GM19468 (cell line): ENCODE measurements at regions not wholly inside any gene's neighbourhood (a gene's known extent, or its start where the extent isn't known, plus 50 kb on each side); places are given as distances from the start of the nearest gene placed in this dataset.

ENCODE experiments used
- ATAC-seq: cut with Tn5 transposase; IDR thresholded peaks from one replicate; pipeline ENCODE4 v1.9.1; 2021; ENCODE audit warnings: mild to moderate bottlenecking, moderate library complexity, moderate number of reproducible peaks; ENCODE audit not compliant: unreplicated experiment; ENCODE audit errors: extremely low read depth

DNA sequence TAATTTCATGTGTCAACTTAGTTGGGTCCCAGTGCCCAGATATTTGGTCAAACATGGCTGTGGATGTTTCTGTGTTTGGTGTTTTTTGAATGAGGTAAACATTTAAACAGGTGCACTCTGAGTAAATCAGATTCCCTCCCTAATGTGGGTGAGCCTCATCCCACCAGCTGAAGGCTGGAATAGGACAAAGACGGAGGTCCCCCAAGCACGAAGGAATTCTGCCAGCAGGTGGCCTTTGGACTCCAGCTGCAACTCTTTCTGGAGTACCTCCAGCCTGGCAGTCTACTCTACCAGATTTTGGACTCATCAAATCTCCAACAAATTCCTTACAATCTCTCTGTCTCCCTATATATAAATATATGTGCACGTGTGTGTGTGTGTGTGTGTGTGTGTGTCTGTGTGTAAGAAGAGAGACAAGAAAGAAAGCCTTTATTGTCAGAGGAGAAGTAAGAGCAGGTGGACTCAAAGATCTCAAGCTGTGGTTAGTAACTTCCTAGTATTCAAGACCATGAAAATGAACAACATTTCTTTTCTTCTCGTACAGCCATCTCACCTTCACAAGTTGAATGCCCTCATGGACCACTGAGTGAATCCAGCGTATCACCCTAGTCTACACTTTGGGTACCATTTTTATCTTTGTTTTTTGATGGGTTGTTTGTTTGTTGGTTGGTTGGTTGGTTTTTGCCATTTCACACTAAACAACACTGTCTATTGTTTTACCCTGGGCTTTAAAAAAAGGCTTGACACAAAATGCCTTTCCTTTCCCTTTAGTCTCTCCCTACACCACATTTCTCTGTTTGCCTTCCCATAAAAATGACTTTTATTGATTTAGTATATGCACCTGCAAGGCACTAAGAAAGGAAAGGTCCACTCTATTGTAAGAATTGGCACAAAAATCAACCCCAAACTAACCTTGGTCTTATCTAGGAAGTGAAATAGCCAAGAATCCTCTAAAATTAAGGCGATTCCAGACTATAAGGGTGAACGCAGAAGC, 118.7 kb downstream of the TENT4A start:
- no peak for ATAC-seq

DNA sequence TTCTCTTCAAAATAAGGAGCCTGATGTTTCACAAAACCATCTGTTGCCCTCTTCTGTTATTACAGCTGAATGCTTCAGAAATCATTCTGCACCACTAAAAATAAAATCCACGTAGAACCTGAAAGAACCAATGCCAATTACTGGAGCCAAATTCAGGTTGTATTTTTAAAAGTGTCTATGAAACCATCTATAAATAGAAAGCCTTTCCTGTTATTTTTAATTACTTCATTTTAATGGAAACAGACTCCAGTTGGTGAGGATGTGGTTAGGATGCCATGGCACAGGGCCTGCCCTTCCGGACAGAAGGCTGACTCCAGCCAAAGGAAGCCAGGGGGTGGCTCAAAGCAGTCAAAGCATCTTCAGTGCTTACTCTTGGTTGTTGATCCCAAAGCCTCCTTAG, 119.8 kb downstream of the TENT4A start:
- no peak for ATAC-seq

DNA sequence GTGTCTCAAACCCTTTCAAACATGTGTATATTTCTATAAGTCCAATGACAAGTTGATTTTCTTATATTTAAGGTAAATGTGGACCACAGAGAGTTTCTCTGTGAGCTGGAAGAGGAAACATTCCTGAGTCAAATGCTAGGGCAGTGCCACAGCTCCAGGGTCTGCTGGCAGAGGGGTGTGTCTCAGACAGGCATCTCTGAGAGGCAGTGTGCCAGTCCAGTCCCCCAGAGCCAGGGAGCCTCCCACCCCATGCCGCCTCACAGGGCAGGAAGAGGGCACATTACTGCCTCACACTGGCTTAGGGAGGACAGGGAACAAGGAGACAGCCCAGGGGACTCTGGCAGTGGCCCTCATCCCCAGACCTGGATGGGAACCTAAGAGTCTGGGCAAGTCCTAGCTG, 120.2 kb downstream of the TENT4A start:
- no peak for ATAC-seq

DNA sequence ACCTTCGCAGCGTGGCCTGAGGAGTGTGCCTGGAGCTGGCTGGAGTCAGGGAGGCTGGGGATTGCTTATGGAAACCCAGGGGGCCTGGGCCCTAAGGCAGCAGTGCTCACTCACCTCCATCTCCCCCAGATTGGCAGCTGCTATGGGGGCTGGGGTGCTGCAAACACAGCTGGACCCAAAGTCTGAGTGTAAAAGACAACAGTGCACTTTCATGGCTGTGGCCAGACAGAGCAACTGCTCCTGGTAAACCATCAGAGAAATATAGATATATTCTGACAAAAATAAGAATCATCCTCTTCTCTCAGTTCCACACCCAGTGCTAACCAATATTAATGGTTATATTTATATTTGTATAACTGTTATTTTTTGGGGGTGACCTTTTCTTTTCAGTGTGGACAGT, 123.9 kb downstream of the TENT4A start:
- no peak for ATAC-seq

DNA sequence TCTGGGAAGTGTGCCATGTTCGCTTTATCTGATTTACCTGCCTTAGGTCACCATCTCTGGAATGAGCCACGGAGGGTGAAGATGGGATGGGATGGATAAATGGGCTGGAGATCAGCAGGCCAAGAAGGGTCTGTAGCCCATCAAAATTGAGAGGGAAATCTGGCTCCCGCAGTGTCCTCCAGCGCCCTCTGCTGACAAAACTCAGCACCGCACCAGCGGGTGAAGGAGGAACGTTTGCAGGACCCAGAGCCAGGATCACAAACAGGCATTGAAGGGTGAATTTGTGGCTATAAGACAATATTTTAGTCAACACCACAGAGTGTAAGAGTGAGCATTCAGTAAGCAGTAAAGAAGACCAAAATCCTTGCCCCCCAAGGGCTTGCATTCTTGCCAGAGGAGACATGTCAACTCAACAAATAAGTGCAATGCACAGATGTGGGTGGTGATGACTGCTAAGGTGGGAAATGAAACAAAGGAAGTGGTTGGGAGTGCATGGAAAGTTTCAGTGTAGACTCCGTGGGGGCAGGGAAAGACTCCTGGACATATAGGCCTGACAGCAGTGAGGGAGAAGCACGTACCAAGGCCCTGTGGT, 124.4 kb downstream of the TENT4A start:
- ATAC-seq = no peak

DNA sequence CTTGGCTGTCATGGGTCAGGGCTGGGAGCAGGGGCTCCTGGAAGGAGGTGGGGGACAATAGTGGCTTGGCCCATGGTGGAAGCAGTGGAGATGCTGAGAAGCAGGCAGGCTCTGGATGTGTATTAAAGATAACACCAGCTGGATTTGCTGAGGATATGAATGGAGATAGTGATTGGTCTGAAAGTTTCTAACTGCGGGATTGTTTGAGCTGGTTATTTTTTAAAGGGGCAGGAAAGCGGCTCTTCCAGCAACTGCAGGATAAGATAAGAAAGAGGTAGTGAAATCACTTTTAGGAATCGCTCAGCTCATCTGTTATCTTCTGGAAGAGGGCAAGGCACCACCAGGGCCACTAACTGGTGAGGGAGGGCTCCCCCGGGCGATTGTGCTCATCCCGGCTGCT, 125.5 kb downstream of the TENT4A start:
- ATAC-seq = no peak

DNA sequence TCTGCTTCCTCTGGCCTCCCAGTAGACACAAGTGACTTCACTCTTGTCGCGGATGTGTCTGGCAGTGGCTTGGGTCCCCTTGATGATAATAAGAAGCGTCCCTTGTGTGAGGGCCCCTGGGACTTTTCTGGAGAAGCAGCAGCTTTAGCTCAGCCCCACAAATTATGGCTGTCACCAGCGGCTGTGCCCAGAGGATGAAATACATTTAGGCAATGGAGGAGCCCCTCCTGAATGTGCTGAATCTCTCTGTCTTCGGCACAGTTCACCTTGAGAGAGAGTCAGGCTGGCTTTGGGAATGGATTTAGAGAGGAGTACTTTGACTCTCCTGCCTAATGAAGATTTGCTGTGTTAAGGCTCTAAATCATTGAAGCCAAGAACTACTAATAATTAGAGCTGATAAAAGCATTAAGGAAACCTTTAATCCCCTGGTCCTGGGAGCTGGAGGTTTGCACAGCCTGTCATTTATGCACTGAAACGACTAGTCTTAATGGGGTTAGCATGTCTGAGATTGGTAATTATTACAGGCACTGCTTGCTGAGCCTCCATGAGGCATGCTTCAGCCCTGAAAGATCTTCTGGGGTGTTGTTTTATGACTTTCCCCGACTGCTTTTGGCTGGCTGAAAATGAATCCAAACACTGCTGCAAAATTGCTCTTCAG, 127.0 kb downstream of the TENT4A start:
- no peak for ATAC-seq

DNA sequence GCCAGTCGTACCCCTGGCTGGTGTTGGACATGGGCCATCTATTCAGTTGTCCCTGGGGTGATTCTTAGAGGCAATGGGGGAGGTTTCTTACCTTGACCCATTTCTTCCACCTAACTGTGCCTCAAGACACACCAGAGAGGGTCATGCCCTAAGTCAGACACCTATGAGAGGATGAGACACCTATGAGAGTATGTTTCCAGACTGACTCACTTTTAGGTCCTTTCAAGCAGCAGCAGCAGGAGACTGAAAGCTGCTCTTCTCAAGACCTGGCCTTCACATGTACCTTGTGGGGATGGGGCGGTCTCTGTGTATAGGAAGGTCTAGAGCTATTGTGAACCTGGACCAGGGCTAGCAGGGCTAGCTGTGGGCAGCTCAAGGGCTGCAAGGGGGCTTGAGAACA, 130.1 kb downstream of the TENT4A start:
- ATAC-seq = no peak

DNA sequence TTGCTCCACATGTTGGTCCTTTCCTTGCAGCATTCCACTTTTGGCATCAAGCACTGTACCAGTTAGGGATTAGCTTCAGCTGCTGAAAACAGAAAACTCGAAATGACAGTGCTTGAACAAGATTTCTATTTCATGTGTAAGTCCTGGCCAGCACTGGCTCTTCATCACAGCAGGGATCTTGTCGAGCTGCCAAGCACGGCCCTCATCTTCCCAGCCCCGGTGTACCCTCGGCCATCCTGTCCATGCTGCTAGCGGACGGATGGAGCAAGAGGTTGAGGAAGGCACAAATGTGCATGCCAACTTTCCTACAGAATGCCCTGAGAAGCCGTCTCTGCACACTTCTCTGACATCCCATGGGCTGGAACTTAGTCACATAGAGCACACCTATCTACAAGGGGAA, 130.6 kb downstream of the TENT4A start:
- ATAC-seq = no peak

DNA sequence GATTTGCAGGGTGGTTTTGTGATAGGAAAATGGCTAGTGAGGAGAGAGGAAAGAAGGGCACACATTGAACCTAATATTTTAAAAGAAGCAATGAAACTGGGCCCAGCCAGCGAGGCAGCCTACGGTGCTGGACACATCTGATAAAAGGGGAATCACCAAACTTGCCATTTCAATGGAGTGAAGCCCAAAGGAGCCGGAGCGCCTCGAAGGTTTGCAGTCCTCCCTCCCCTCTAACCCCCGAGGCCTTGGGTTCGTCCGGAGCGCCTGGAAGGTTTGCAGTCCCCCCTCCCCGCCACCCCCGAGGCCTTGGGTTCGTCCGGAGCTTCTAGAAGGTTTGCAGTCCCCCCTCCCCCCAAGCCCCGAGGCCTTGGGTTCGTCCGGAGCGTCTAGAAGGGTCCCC, 132.6 kb downstream of the TENT4A start:
- ATAC-seq = no peak

DNA sequence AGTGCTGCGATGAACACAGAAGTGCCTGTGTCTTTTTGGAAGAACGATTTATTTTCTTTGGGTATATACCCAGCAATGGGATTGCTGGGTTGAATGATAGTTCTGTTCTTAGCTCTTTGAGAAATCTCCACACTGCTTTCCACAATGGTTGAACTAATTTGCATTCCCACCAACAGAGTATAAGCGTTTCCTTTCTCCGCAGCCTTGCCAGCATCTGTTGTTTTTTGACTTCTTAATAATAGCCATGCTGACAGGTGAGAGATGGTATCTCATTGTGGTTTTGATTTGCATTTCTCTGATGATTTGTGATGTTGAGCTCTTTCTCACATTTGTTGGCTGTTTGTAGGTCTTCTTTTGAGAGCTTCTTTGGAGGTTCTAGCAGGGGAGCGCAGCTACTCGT, 134.6 kb downstream of the TENT4A start:
- ATAC-seq = no peak

DNA sequence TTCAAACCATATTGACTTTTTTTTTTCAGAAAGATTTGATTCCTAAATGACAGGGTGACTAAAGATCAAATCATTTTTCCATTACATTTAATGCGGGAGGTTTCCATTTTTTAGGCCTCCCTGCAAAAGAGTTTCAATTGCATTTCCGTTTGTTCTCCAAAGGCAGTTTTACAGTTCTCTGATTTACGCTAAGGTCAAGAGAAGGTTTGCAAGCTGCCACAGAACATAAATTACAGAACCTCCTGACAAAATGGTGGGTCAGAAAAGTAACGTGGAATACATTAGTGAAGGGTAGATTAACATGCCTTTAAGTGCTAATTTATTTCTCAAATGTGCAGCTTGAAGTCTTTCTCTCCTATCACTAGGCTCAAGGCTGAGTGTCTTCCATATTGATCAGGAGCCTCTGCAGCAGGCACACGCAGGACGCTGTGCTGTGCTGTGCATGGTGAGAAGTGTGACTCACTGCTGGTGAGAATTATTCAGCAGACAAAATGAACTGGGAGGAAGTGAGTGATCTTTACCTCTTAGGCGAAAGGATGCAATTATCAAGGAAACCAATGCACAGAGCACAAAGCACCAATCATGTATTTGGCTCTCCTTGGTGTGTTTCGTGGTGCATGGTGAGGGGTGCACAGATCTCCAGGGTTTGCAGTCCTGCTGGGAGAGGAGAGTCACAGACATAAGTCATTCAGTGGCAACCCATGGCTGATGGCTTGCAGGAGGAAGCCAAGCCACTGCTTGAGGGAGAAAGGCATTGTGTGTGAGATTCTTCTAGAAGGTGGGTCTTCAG, 136.3 kb downstream of the TENT4A start:
- no peak for ATAC-seq

DNA sequence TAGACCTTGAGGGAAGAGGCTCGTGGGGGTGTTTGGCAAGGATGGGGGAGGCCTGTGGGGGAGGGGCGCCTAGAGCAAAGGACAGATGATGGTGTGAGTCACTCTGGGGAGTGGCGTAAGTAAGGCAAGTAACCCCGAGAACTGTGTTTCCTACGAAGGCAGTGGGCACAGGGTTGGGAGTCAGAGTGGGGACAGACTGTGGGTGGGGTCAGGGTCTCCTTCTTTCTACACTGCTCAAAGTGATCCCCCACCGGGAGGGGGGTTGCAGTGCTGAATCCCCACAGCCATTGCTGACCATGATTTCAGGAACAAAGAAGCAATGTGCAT, 136.8 kb downstream of the TENT4A start:
- ATAC-seq = no peak

DNA sequence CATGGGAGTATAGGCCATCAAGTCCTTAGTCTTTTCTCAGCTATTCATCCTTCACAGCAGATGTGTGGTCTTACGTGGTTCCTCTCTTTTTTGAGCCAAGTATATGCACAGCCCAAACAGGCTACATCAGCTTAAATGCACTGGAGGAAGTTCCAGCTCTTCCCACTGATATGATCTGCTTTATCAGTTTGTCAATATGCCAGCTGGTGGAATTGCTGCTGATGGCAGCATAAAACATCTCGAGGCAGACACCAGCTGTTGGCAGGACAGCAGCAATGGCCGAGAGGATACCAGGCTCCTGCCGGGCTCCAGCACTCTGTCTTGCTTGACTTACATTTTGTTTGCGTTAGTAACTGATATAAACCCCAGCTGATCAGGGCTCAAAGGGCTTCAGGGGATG, 143.4 kb downstream of the TENT4A start:
- ATAC-seq = no peak

DNA sequence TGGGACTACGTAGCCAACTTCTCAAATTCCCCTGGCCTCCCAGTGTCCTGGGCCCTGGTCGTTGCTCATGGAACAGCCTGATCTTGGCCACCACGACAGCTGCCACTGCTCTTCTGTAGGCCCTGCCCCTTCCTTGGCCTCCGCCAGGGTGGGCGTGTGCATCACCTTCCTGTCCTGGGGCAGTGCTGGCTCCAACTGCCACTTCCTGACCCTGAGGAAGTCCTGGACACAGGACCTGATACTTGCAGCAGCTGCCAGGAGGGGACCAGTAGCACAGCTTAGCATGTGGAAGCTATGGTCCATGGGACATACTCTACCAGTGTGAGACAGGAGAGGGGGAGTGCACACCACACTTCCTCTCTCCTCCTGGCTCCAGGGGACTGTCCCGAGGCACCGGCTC, 145.2 kb downstream of the TENT4A start:
- ATAC-seq = no peak

DNA sequence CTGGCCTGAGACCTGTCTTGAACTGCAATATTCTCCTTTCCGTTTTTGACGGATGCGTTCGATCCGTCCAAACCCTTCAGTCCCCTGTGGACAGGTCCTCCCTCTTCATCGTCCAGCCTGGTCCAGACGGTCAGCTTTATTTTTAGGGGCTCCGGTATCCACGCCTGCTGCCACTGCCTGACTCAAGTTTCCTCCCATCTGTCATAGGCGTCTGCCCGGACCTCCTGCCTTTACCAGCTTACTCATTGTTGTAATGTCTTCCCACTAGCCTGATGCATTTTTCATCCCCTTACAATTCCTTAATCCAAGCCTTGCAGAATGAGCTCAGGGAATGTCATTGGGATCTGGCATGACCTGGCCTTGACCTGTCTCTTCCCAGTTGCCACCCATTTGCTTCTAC, 145.8 kb downstream of the TENT4A start:
- no peak for ATAC-seq

DNA sequence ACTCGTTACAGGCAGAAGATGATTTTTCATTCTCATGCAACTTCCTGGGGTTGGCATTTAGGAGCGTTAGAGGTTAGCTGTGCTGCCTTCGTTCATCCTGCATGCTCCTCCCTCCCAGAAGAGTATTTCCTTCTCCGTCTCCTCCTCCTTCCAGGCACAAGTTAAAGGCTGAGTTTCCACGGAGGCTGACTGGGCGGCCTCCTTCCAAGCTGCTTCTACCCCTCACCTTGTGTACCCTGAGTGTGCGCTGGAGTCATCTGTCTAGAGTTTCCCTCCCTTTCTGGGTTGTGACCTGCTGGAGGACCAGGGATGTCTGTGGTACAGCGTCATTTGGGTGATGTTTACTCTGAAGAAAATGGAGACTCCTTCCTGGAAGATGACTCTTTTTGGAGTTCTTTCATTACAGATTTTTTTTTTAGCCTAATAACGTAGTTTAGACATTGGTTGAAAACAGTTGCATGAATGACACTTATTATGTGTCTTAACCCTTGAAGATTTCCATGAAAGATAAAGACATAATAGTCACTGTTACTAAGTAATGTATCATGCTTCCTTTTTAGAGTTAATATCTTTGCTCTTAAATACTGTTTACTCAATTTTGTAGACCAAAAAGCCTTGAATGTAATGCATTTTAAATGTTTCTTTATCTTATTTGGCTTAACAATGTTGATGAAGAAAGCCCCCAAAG, 146.9 kb downstream of the TENT4A start:
- no peak for ATAC-seq

DNA sequence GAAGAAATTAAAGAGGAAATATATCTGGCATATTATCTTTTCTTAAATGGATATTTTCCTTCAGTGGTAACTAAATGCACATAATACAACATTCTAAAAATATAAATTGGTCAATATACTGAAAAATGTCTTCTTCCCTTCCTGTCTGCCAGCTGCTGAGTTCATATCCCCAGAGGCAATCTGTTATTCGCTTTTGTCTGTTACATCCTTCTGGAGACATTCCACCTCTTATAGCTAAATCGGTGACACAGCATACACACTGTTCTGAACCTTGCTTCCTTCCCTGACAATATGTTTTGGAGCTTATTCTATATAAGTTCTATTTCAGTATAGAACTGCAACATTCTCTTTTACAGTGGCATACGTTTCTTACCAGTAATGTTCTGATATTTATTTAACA, 147.8 kb downstream of the TENT4A start:
- ATAC-seq = no peak

DNA sequence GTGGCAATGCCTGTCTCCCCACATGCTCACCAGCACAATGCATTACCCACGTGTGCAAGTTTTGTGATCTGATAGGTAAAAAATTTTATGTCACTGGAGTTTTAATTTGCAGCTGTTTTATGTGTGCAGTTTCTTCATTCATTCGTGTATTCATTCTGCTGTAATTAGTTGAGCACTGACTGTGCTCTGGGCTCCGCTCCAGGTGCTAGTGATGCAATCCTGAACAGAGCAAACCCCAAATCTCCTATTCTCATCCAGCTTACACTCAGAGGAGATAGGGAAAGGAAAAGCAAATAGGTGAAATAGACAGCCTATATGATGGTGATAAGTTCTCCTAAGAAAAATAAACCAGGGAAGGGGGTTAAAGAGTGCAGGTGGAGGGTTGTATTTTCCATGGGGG, 148.4 kb downstream of the TENT4A start:
- ATAC-seq = no peak

DNA sequence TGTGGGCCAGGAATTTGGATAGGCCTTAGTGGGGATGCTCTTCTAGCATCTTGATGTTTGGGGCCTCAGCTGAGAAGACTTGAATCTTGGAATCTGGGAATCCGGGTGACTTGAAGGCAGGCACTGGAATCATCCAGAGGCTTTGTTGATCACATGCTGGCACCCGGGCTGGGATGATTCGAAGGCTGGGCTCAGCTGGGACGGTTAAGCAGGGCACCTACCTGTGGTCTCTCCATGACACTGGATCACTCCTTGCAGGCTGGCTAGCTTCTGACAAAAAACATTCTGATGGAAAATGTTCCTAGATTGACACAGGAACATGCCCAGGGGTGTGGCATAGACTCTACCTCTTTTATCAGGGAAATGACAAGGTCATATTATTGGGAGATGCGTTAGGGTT, 149.1 kb downstream of the TENT4A start:
- no peak for ATAC-seq
